Kidney (tissue), 13 donors: ENCODE measurements at regions not wholly inside any gene's neighbourhood (a gene's known extent, or its start where the extent isn't known, plus 50 kb on each side); places are given as distances from the start of the nearest gene placed in this dataset.
"Not testable (repeated sequence)": the region's sequence is repeated elsewhere in the genome, so short reads cannot be mapped to it uniquely, and the experiment has no call there.

Source experiments
- DNase-seq, 5 donors: peaks; one replicate each; pipeline ENCODE4 v3.0.0-alpha.2; 2013 to 2020
- FAIRE-seq: peaks from 2 replicates; lab custom pipeline; 2012; peaks lifted over from hg19 to GRCh38; lab: Jason Lieb, UNC
- H3K27ac ChIP-seq, 2 donors: one replicate each; pipeline ENCODE4 v1.7.0; 2013; ENCODE audit warnings: low read depth in 2 of 2, low read length in 2 of 2, inconsistent platforms in 1 of 2
- H3K27me3 ChIP-seq: one replicate; pipeline ENCODE4 v1.7.1; 2013; ENCODE audit warnings: low read length, inconsistent platforms; ENCODE audit not compliant: control insufficient read depth, insufficient read depth
- H3K36me3 ChIP-seq, 3 donors: one replicate each; pipeline versions ENCODE4 v1.7.0 to v1.7.1; 2013; ENCODE audit warnings: low read length in 3 of 3, control low read depth in 1 of 3, inconsistent platforms in 1 of 3; ENCODE audit not compliant: insufficient read depth in 3 of 3, control insufficient read depth in 2 of 3
- H3K4me1 ChIP-seq, 3 donors: one replicate each; pipeline versions ENCODE4 v1.7.0 to v1.7.1; 2013; ENCODE audit warnings: low read length in 3 of 3, inconsistent platforms in 1 of 3, low read depth in 1 of 3; ENCODE audit not compliant: control insufficient read depth in 2 of 3, insufficient read depth in 2 of 3
- H3K4me3 ChIP-seq, 3 donors: one replicate each; pipeline versions ENCODE4 v1.7.0 to v1.8.1; 2013; ENCODE audit warnings: low read length in 3 of 3, control low read depth in 1 of 3, inconsistent platforms in 1 of 3
- H3K9ac ChIP-seq, 3 donors: one replicate each; pipeline versions ENCODE4 v1.7.0 to v1.7.1; 2013; ENCODE audit warnings: low read length in 3 of 3, control low read depth in 1 of 3, inconsistent platforms in 1 of 3
- H3K9me3 ChIP-seq, 3 donors: one replicate each; pipeline versions ENCODE4 v1.7.0 to v1.7.1; 2013; ENCODE audit warnings: low read length in 3 of 3, control low read depth in 1 of 3, inconsistent platforms in 1 of 3; ENCODE audit not compliant: control insufficient read depth in 2 of 3, insufficient read depth in 1 of 3
- CTCF ChIP-seq: IDR thresholded peaks from 3 replicates; pipeline ENCODE4 v1.5.1; 2012; ENCODE audit warnings: mild to moderate bottlenecking, moderate library complexity, borderline replicate concordance; ENCODE audit not compliant: insufficient read depth; ENCODE audit errors: extremely low read depth
- intact Hi-C: fragments of 100-400 bp; cut with DNase I; formaldehyde crosslinking; loops from one replicate; pipeline ENCODE4 v1.11.1; 2022
- donor health status: control.
- donor health status: control.
- donor health status: control.
- donor health status: control.
- donor health status: control.
- donor health status: DM: yes; HTN: yes; CAD: no.
- donor health status: Normal renal cell carcinoma (clear cell type).

DNA sequence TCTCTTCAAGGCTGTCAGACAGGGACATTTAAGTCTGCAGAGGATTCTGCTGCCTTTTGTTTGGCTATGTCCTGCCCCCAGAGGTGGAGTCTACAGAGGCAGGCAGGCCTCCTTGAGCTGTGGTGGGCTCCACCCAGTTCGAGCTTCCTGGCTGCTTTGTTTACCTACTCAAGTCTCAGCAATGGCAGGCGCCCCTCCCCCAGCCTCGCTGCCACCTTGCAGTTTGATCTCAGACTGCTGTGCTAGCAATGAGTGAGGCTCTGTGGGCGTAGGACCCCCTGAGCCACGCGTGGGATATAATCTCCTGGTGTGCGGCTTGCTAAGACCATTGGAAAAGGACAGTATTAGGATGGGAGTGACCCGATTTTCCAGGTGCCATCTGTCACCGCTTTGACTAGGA lies 437.6 kb downstream of the STK39 start:
- H3K36me3 ChIP-seq, DNase-seq, H3K4me1 ChIP-seq, H3K9me3 ChIP-seq, FAIRE-seq, H3K27me3 ChIP-seq, H3K9ac ChIP-seq, H3K27ac ChIP-seq, intact Hi-C loops, H3K4me3 ChIP-seq: not testable (repeated sequence)

DNA sequence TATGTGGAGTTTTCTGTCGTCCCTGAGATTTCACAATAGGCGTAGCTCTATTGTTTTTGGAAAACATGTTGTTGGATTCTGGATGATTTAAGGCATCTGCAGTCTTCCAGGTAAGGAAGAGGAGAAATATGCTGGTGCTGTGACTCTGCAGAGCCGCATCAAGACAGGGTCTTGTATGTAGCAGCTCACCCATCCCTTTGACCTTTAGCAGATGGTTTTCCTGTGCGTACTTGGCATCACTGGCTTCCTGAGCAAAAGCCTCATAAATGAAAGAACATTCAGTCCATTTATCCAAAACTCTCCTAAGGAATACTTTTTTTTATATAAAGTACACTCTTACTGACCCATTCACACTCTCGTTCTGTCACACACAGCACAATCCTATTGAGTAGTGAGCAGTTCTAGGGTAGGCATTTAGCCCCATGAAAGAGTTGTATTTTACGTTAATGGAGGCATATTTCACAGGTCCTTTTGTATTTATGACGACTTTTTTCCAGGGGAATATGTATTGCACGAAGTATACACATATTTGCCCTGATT lies 443.9 kb downstream of the STK39 start:
- TF ChIP-seq CTCF: no peak
- FAIRE-seq: no peak

GRCh38 chr2:167794554-167795255 lies 452.7 kb downstream of the STK39 start:
- Histone ChIP-seq H3K4me3 (no peak overlapping the region), H3K36me3 (no peaks in the 10 kb centered on the region), H3K9ac (no peak overlapping the region), H3K9me3 (no peaks in the 10 kb centered on the region), H3K27ac (no peak overlapping the region), H3K27me3 (no peaks in the 10 kb centered on the region), H3K4me1 (no peaks in the 10 kb centered on the region)
- intact Hi-C loops: no loop called here
- FAIRE-seq: no peak
- no peak for DNase-seq
- no peak for TF ChIP-seq CTCF

More for the DNA sequence above, 443.9 kb downstream of the STK39 start:
- Histone ChIP-seq H3K27me3 (no peaks in the 10 kb centered on the region), H3K9me3 (no peaks in the 10 kb centered on the region), H3K36me3 (no peaks in the 10 kb centered on the region), H3K4me3 (no peak overlapping the region), H3K9ac (no peak overlapping the region), H3K27ac (no peak overlapping the region), H3K4me1 (no peaks in the 10 kb centered on the region)
- no peak for DNase-seq
- intact Hi-C loops: no loop called here

DNA sequence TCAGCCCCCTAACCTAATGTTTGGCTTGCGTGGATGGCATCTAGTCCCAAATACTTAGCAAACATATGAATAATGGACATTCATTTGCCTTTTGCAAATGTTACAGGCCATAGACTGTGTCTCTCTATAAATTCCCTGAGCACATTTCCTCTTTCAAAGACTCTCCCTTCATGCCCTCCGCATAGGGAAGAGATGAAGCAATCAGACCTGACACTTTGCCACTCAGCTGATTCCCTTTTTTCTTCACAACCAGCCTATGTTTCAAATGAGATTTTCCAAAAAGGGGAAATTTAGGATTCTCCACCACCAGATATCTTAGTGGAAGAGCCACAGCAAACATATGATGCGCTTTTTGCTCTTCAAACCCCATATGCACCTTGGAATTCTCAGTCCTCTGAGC lies 453.7 kb downstream of the STK39 start:
- H3K27me3 ChIP-seq: no peaks in the 10 kb centered on the region
- no peak for TF ChIP-seq CTCF
- no peaks in the 10 kb centered on the region for H3K36me3 ChIP-seq
- H3K9me3 ChIP-seq: no peaks in the 10 kb centered on the region
- intact Hi-C loops: no loop called here
- FAIRE-seq (no peak), DNase-seq (no peak)
- no peak overlapping the region for H3K27ac ChIP-seq
- no peaks in the 10 kb centered on the region for H3K4me1 ChIP-seq
- H3K4me3 ChIP-seq: no peak overlapping the region
- H3K9ac ChIP-seq: no peak overlapping the region
